ENCODE measurements at regions not wholly inside any gene's neighbourhood (a gene's known extent, or its start where the extent isn't known, plus 50 kb on each side); places are given as distances from the start of the nearest gene placed in this dataset.
"Not testable (repeated sequence)": the region's sequence is repeated elsewhere in the genome, so short reads cannot be mapped to it uniquely, and the experiment has no call there.

DNA sequence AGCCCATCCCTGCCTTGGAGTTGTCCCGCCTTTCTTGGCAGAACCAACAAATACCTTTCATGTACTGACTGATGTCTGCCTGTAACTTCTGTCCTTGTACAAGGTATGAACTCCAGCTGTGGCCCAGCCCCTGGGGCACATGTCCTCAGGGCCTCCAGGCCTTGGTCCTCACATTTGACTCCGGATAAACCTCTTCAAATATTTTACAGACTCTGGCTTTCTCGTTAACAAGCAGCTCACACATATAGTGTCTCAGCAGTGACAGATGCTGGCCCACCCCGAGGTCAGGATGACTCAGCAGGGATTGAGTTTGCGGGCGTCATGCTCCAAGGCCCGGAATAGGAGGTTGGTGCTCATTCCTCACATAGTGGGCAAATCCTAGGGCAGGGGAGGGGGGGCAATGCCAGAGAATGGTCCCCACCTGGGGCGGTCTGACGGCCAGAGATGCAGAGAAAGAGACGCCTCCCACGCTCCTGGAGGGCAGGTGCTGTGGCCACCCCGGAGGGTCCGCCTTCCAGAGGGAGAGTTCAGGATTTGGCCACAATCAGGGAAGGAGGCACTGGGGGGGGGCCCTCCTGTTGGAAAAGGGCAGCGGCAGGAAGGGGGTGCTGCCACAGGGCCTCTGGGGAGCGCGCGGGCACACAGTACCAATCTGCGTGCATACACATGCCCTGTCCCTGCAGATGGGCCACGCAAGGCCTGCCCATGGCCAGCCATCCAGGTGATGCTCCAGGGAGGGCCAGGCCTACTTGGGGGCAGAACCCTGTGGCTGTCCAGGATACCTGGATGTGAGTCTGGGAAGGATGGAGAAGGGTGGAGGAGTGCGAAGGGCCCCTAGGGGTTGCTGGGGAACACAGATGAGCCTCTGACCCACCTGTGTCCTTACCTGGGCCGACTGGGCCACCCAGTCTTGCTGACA, 58.2 kb upstream of the SPN start:
- TF ChIP-seq, protein P1, sequence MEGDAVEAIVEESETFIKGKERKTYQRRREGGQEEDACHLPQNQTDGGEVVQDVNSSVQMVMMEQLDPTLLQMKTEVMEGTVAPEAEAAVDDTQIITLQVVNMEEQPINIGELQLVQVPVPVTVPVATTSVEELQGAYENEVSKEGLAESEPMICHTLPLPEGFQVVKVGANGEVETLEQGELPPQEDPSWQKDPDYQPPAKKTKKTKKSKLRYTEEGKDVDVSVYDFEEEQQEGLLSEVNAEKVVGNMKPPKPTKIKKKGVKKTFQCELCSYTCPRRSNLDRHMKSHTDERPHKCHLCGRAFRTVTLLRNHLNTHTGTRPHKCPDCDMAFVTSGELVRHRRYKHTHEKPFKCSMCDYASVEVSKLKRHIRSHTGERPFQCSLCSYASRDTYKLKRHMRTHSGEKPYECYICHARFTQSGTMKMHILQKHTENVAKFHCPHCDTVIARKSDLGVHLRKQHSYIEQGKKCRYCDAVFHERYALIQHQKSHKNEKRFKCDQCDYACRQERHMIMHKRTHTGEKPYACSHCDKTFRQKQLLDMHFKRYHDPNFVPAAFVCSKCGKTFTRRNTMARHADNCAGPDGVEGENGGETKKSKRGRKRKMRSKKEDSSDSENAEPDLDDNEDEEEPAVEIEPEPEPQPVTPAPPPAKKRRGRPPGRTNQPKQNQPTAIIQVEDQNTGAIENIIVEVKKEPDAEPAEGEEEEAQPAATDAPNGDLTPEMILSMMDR (IDR thresholded peaks at IDR 0.05), result not testable (repeated sequence)
- TF ChIP-seq POLR2A (IDR thresholded peaks at IDR 0.05), result not testable (repeated sequence)

Measured in thyroid gland (tissue), 4 donors.